PC-3 (cell line): ENCODE measurements at regions not wholly inside any gene's neighbourhood (a gene's known extent, or its start where the extent isn't known, plus 50 kb on each side); places are given as distances from the start of the nearest gene placed in this dataset.

Experiments used
- ATAC-seq: fragments of 200-7000 bp; cut with Tn5 transposase; 2 replicates; pipeline ENCODE4 v1.9.1; 2020; ENCODE audit warnings: mild to moderate bottlenecking, moderate library complexity
- BruUV-seq: library from RNA; stranded (reverse); fragments of 400-500 nt; replicated peaks from 2 replicates; lab custom pipeline; 2021; lab: Mats Ljungman, UMichigan
- CTCF ChIA-PET: fragments of 300-600 bp; sonication (Branson Sonifier 250); formaldehyde crosslinking; loops from one replicate; lab custom pipeline; 2022; ENCODE audit warnings: antibody characterized with exemption; lab: Charles Lee
- POLR2A ChIA-PET: fragments of 300-600 bp; sonication (Branson Sonifier 250); formaldehyde crosslinking; loops from one replicate; lab custom pipeline; 2022; ENCODE audit warnings: antibody characterized with exemption; ENCODE audit not compliant: unreplicated experiment; lab: Charles Lee
- DNase-seq: peaks from one replicate; pipeline ENCODE4 v3.0.0-alpha.2; 2015
- H2AFZ ChIP-seq: fragments of 300-600 bp; sonication (generic); 2 replicates; pipeline ENCODE4 v1.6.0; 2016; ENCODE audit warnings: antibody characterized with exemption, low read length
- H3F3A ChIP-seq: fragments of 300-600 bp; sonication (generic); one replicate; pipeline ENCODE4 v1.6.0; 2017; ENCODE audit warnings: antibody characterized with exemption, low read length, control low read depth, mild to moderate bottlenecking; ENCODE audit not compliant: unreplicated experiment
- H3K27ac ChIP-seq: fragments of 300-600 bp; sonication (generic); 2 replicates; pipeline ENCODE4 v1.5.1; 2016; ENCODE audit warnings: mild to moderate bottlenecking, low read length
- H3K27me3 ChIP-seq: fragments of 300-600 bp; sonication (generic); 2 replicates; pipeline ENCODE4 v1.6.1; 2016; ENCODE audit warnings: low read length, mixed read lengths
- H3K36me3 ChIP-seq: fragments of 300-600 bp; sonication (generic); 2 replicates; pipeline ENCODE4 v1.6.1; 2016; ENCODE audit warnings: low read depth, mixed run types, low read length, mixed read lengths
- H3K4me1 ChIP-seq: fragments of 300-600 bp; sonication (generic); 2 replicates; pipeline ENCODE4 v1.5.1; 2016; ENCODE audit warnings: low read length; ENCODE audit not compliant: insufficient read depth
- H3K4me2 ChIP-seq: fragments of 300-600 bp; sonication (generic); 2 replicates; pipeline ENCODE4 v1.6.0; 2016; ENCODE audit warnings: low read length
- H3K4me3 ChIP-seq: fragments of 300-600 bp; sonication (generic); 2 replicates; pipeline ENCODE4 v1.5.1; 2016; ENCODE audit warnings: mild to moderate bottlenecking, low read length, mixed read lengths
- H3K79me2 ChIP-seq: fragments of 300-600 bp; sonication (generic); 2 replicates; pipeline ENCODE4 v1.6.1; 2017; ENCODE audit warnings: low read length, mixed read lengths
- H3K9ac ChIP-seq: fragments of 300-600 bp; sonication (generic); 2 replicates; pipeline ENCODE4 v1.6.0; 2016; ENCODE audit warnings: mild to moderate bottlenecking, low read length
- H3K9me2 ChIP-seq: fragments of 300-600 bp; sonication (generic); replicated peaks from 2 replicates; pipeline ENCODE4 v1.6.1; 2016; ENCODE audit warnings: mixed run types, low read length, mixed read lengths
- H3K9me3 ChIP-seq: fragments of 300-600 bp; sonication (generic); 2 replicates; pipeline ENCODE4 v1.6.1; 2016; ENCODE audit warnings: low read length, mixed read lengths
- H4K20me1 ChIP-seq: fragments of 300-600 bp; sonication (generic); 2 replicates; pipeline ENCODE4 v1.6.1; 2016; ENCODE audit warnings: low read length, mixed read lengths
- CTCF ChIP-seq: fragments of 300-600 bp; sonication (generic); conservative IDR thresholded peaks from 2 replicates; pipeline ENCODE4 v1.5.1; 2017; ENCODE audit warnings: antibody characterized with exemption, low read depth, mild to moderate bottlenecking, low read length
- EZH2 ChIP-seq: fragments of 300-600 bp; sonication (generic); IDR thresholded peaks from one replicate; pipeline ENCODE4 v1.6.1; 2017; ENCODE audit warnings: antibody characterized with exemption, mild to moderate bottlenecking, low read length; ENCODE audit not compliant: unreplicated experiment
- EZH2phosphoT487 ChIP-seq: fragments of 300-600 bp; sonication (generic); IDR thresholded peaks from 2 replicates; pipeline ENCODE4 v1.6.1; 2018; ENCODE audit warnings: mild to moderate bottlenecking, antibody characterized with exemption, low read length, borderline replicate concordance
- intact Hi-C: fragments of 100-400 bp; cut with micrococcal nuclease; formaldehyde crosslinking; loops from 2 replicates; pipeline ENCODE4 v1.9.0; 2023

DNA sequence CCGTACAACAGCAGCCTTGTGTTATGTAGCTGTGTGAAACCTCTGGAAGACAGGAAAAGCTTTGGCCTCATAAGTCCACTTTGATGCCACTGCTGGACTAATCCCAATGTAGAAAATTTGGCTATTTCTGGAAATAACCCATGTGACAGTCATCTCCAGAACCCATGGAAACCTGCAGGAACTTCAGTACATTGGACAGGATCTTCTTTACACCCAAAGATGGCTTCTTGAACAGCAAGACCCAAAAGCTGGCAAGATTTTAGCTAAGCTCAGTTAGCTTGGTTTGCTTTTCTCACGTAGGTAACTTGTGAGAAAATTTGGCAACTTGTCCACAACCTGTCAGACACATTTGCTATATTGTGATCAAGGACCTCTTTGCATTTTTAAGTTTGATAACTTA is 74.8 kb upstream of the RCN1 start:
- no peak overlapping the region for H3K4me3 ChIP-seq
- DNase-seq (no peak), ATAC-seq (no peak)
- TF ChIP-seq EZH2phosphoT487: no peak
- TF ChIP-seq CTCF: no peak
- TF ChIP-seq EZH2: no peak
- H3K36me3 ChIP-seq: no peaks in the 10 kb centered on the region
- no peaks in the 10 kb centered on the region for H3K9me2 ChIP-seq
- no peaks in the 10 kb centered on the region for H3F3A ChIP-seq
- no peak overlapping the region for H2AFZ ChIP-seq
- H3K4me1 ChIP-seq: no peaks in the 10 kb centered on the region
- no peaks in the 10 kb centered on the region for H3K9me3 ChIP-seq
- intact Hi-C loops: no loop called here
- CTCF ChIA-PET: no interaction called here
- peaks cover 53% of the 10 kb centered on the region for H3K27me3 ChIP-seq
- no peak overlapping the region for H3K4me2 ChIP-seq
- no peaks in the 10 kb centered on the region for H3K79me2 ChIP-seq
- POLR2A ChIA-PET: no interaction called here
- H3K9ac ChIP-seq: no peak overlapping the region
- no TSS peak for BruUV-seq
- no peak overlapping the region for H3K27ac ChIP-seq
- H4K20me1 ChIP-seq: no peaks in the 10 kb centered on the region

DNA sequence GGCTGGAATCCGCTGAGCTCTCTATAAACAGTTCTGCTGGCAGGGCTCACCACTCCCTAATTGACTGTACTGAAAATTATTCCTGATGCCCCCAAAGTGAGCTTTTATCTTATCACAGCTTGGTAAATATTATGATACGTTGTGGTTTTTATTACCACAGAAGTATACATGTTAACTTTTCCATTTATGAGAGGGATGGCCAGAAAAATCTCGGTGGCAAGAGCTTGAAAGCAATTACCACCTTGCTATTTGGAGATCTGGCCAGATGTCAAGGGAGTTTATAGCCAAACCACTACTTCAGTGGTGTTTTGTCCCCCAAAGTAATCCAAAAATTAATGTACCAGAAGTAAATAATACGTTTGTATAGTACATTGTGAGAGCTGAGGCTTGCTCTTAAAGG is 75.4 kb upstream of the RCN1 start:
- Histone ChIP-seq H3K36me3 (no peaks in the 10 kb centered on the region), H3K79me2 (no peaks in the 10 kb centered on the region), H4K20me1 (no peaks in the 10 kb centered on the region), H3K27me3 (peaks cover 59% of the 10 kb centered on the region), H3K4me2 (no peak overlapping the region), H3K9me3 (no peaks in the 10 kb centered on the region), H3F3A (no peaks in the 10 kb centered on the region), H3K4me1 (no peaks in the 10 kb centered on the region), H3K9me2 (no peaks in the 10 kb centered on the region), H3K4me3 (no peak overlapping the region), H3K27ac (no peak overlapping the region), H2AFZ (no peak overlapping the region), H3K9ac (no peak overlapping the region)
- ATAC-seq: no peak
- POLR2A ChIA-PET: no interaction called here
- no TSS peak for BruUV-seq
- TF ChIP-seq EZH2: no peak
- TF ChIP-seq CTCF: no peak
- no peak for TF ChIP-seq EZH2phosphoT487
- intact Hi-C loops: no loop called here
- CTCF ChIA-PET: no interaction called here
- DNase-seq: no peak

- H4K20me1 ChIP-seq: no peaks in the 10 kb centered on the region
- no peak overlapping the region for H3K4me2 ChIP-seq
- H3K9me2 ChIP-seq: no peaks in the 10 kb centered on the region
- H2AFZ ChIP-seq: no peak overlapping the region
- H3K79me2 ChIP-seq: no peaks in the 10 kb centered on the region
- POLR2A ChIA-PET: no interaction called here
- CTCF ChIA-PET: no interaction called here
- no peaks in the 10 kb centered on the region for H3F3A ChIP-seq
- DNase-seq: no peak
- H3K9me3 ChIP-seq: no peaks in the 10 kb centered on the region
- intact Hi-C loops: no loop called here
- H3K4me1 ChIP-seq: no peaks in the 10 kb centered on the region
- no TSS peak for BruUV-seq
- H3K27ac ChIP-seq: no peak overlapping the region
- no peak overlapping the region for H3K4me3 ChIP-seq
- H3K9ac ChIP-seq: no peak overlapping the region
- TF ChIP-seq EZH2 (no peak), EZH2phosphoT487 (no peak), CTCF (no peak)
- no peaks in the 10 kb centered on the region for H3K36me3 ChIP-seq
- ATAC-seq: no peak
- H3K27me3 ChIP-seq: peaks cover 78% of the 10 kb centered on the region
Measured at GRCh38 chr11:32013603-32014002, 77.3 kb upstream of the RCN1 start.
